Omental fat pad (tissue), 3 donors: ENCODE measurements at regions not wholly inside any gene's neighbourhood (a gene's known extent, or its start where the extent isn't known, plus 50 kb on each side); places are given as distances from the start of the nearest gene placed in this dataset.

Experiments
- ATAC-seq: fragments of 150-250 bp; one replicate; pipeline ENCODE4 v1.9.1; 2016; ENCODE audit warnings: mild to moderate bottlenecking, moderate library complexity; ENCODE audit not compliant: low FRiP score
- DNase-seq: peaks from one replicate; pipeline ENCODE4 v3.0.0-alpha.2; 2019; ENCODE audit warnings: low spot score
- CTCF ChIP-seq, 3 donors: fragments of 450-650 bp; IDR thresholded peaks; one replicate each; pipeline ENCODE4 v1.5.1; 2016 to 2017; ENCODE audit warnings: antibody characterized with exemption in 3 of 3, mild to moderate bottlenecking in 3 of 3, moderate library complexity in 2 of 3

DNA sequence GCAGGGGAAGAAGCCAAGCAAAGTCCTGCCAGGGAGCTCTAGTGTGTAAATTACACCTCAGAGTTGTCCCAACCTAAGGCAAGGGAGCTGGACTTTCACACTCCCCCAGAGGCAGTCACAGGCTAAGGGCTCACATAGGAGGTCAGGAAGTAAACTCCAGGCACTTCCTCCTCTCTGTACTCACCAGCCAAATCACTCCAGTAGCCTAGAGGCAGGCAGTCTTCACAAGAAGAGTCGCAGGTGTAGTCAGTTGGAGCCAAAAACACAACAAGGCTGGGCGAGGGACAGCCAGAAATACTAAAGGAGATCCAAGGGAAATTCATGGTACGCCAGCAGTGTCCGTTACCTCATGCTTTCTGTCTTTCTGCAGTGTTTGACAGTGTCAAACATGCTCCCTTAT lies 205.0 kb downstream of the C1D start:
- ATAC-seq = no peak
- no peak for DNase-seq
- no peak for TF ChIP-seq CTCF (IDR thresholded peaks at IDR 0.05)

- DNase-seq (no peak), ATAC-seq (no peak)
- no peak for TF ChIP-seq CTCF (IDR thresholded peaks at IDR 0.05)
Observed at GRCh38 chr2:67858886-67859285, 203.9 kb downstream of the C1D start.

GRCh38 chr2:67865917-67866316 lies 196.9 kb downstream of the C1D start:
- TF ChIP-seq CTCF (IDR thresholded peaks at IDR 0.05) = no peak
- DNase-seq (no peak), ATAC-seq (no peak)

- no peak for TF ChIP-seq CTCF (IDR thresholded peaks at IDR 0.05)
- ATAC-seq (no peak), DNase-seq (no peak)
Observed at GRCh38 chr2:67867735-67868134, 195.1 kb downstream of the C1D start.

DNA sequence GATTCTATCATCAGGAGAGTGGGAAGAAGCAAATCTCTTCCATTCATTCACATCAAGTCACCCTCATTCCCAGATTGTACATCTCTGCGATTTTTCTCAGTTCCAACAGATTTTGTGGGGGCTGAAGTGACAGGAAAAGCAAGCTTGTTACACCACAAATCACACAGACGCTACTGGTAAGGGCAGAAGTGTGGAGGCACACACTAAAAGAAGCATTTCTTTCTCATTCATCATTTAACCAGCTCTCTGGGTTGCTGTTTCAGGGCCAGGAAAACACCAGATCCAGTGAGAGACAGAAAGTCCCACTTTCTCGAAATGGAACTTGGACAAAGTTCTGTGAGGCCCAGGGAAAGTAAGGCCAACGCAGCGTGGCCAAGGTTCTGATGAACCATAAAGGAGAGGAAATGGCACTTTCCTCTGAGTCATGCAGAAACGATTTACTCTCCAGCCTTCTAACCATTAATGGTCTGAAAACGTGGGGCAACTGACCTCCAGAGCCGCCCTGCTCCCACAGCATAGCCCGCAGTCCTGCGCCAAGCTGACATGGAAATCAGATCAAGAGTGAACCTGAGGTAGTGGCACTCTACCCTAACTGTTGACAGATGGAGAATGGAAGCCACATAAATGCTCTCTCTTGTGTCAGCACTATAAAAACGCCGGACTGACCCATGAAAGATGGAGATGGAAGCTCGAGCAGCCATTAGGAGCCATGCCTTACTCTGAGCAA lies 191.0 kb downstream of the C1D start:
- no peak for DNase-seq
- TF ChIP-seq CTCF (IDR thresholded peaks at IDR 0.05) = no peak
- no peak for ATAC-seq

- ATAC-seq (no peak), DNase-seq (no peak)
- TF ChIP-seq CTCF (IDR thresholded peaks at IDR 0.05) = no peak
Observed at GRCh38 chr2:67872481-67872880, 190.3 kb downstream of the C1D start.

GRCh38 chr2:67873916-67874315 lies 188.9 kb downstream of the C1D start:
- no peak for TF ChIP-seq CTCF (IDR thresholded peaks at IDR 0.05)
- ATAC-seq (no peak), DNase-seq (no peak)
